B cell (primary cell): ENCODE measurements at regions not wholly inside any gene's neighbourhood (a gene's known extent, or its start where the extent isn't known, plus 50 kb on each side); places are given as distances from the start of the nearest gene placed in this dataset.

ENCODE experiments used
- ATAC-seq: fragments of 200-7000 bp; cut with Tn5 transposase; one replicate; pipeline ENCODE4 v1.10.0; 2021; ENCODE audit warnings: low read depth, mild to moderate bottlenecking, moderate number of reproducible peaks, moderate library complexity
- CTCF ChIA-PET: fragments of 350-600 bp; sonication (Branson Sonifier 250); formaldehyde crosslinking; loops from one replicate; lab custom pipeline; 2021; ENCODE audit warnings: antibody characterized with exemption, inconsistent platforms; lab: Charles Lee
- POLR2A ChIA-PET: fragments of 350-600 bp; sonication (Branson Sonifier 250); formaldehyde crosslinking; loops from one replicate; lab custom pipeline; 2021; ENCODE audit warnings: antibody characterized with exemption; lab: Charles Lee
- DNase-seq: peaks from one replicate; pipeline ENCODE4 v3.0.0; 2013
- H2AFZ ChIP-seq: 2 replicates; pipeline ENCODE4 v1.6.1; 2012; ENCODE audit warnings: mild to moderate bottlenecking, low read depth, low read length; ENCODE audit not compliant: insufficient read depth, poor library complexity, severe bottlenecking
- H3K27ac ChIP-seq, 2 donors: 1 replicate in 1 of 2; 2 replicates in 1 of 2; pipeline ENCODE4 v1.5.1; 2012 to 2013; ENCODE audit warnings: low read length in 2 of 2, mild to moderate bottlenecking in 2 of 2, moderate library complexity in 1 of 2
- H3K27me3 ChIP-seq, 4 experiments: fragments of 200-600 bp in 1 of 4; sonication (generic) in 1 of 4; replicated peaks in 1 of 4; 1 replicate in 2 of 4; 2 replicates in 2 of 4; pipeline versions ENCODE4 v1.6.1 to v1.7.0; 2013 to 2016; ENCODE audit warnings: low read length in 3 of 4, mild to moderate bottlenecking in 2 of 4, mixed read lengths in 1 of 4, moderate library complexity in 1 of 4; ENCODE audit not compliant: insufficient read depth in 4 of 4, control insufficient read depth in 3 of 4; ENCODE audit errors: control extremely low read depth in 1 of 4
- H3K36me3 ChIP-seq, 2 experiments: replicated peaks in 1 of 2; 1 replicate in 1 of 2; 2 replicates in 1 of 2; pipeline versions ENCODE4 v1.6.1 to v1.7.1; 2013; ENCODE audit warnings: low read length in 1 of 2; ENCODE audit not compliant: insufficient read depth in 2 of 2, control insufficient read depth in 1 of 2; ENCODE audit errors: control extremely low read depth in 1 of 2, extremely low read depth in 1 of 2
- H3K4me1 ChIP-seq, 2 donors: fragments of 200-600 bp in 1 of 2; sonication (generic) in 1 of 2; 1 replicate in 1 of 2; 2 replicates in 1 of 2; pipeline versions ENCODE4 v1.5.1 to v1.6.1; 2013 to 2017; ENCODE audit warnings: low read length in 2 of 2; ENCODE audit not compliant: control insufficient read depth in 2 of 2, insufficient read depth in 2 of 2
- H3K4me2 ChIP-seq: replicated peaks from 2 replicates; pipeline ENCODE3; 2012; ENCODE audit warnings: mild to moderate bottlenecking, low read depth, low read length; ENCODE audit not compliant: poor library complexity, severe bottlenecking
- H3K4me3 ChIP-seq, 5 experiments: fragments of 200-600 bp in 1 of 5; sonication (generic) in 1 of 5; 1 replicate in 3 of 5; 2 replicates in 2 of 5; pipeline versions ENCODE4 v1.5.1 to v1.7.0; 2011 to 2016; ENCODE audit warnings: low read length in 4 of 5, mild to moderate bottlenecking in 4 of 5, low read depth in 2 of 5, control low read depth in 1 of 5, moderate library complexity in 1 of 5; ENCODE audit not compliant: insufficient read depth in 1 of 5; ENCODE audit errors: control extremely low read depth in 1 of 5, extremely low read depth in 1 of 5
- H3K79me2 ChIP-seq: fragments of 200-600 bp; sonication (generic); one replicate; pipeline ENCODE4 v1.6.0; 2016; ENCODE audit warnings: low read length; ENCODE audit not compliant: control insufficient read depth, insufficient read depth
- H3K9ac ChIP-seq: fragments of 200-600 bp; sonication (generic); 2 replicates; pipeline ENCODE4 v1.6.1; 2017; ENCODE audit warnings: mild to moderate bottlenecking, low read length, moderate library complexity
- H3K9me3 ChIP-seq, 3 donors: one replicate each; pipeline versions ENCODE4 v1.6.1 to v1.7.1; 2013; ENCODE audit warnings: low read length in 2 of 3; ENCODE audit not compliant: control insufficient read depth in 2 of 3, insufficient read depth in 1 of 3; ENCODE audit errors: control extremely low read depth in 1 of 3
- H4K20me1 ChIP-seq: 2 replicates; pipeline ENCODE4 v1.6.0; 2012; ENCODE audit warnings: mild to moderate bottlenecking, low read length; ENCODE audit not compliant: insufficient read depth, control insufficient read depth, poor library complexity, severe bottlenecking
- H3K27ac Mint-ChIP-seq: one replicate; pipeline ENCODE4 v1.8.0; 2021; ENCODE audit warnings: mixed read lengths
- H3K27me3 Mint-ChIP-seq: one replicate; pipeline ENCODE4 v1.8.0; 2021; ENCODE audit warnings: mixed read lengths
- H3K4me1 Mint-ChIP-seq: one replicate; pipeline ENCODE4 v1.8.0; 2021; ENCODE audit warnings: mixed read lengths
- H3K4me3 Mint-ChIP-seq: one replicate; pipeline ENCODE4 v1.8.0; 2021; ENCODE audit warnings: mixed read lengths
- H3K9me3 Mint-ChIP-seq: one replicate; pipeline ENCODE4 v1.8.0; 2022; ENCODE audit warnings: mixed read lengths; ENCODE audit not compliant: insufficient read depth
- CTCF ChIP-seq: fragments of 200-600 bp; IDR thresholded peaks from one replicate; pipeline ENCODE4 v1.8.0; 2022; ENCODE audit warnings: antibody characterized with exemption, mild to moderate bottlenecking
- EZH2 ChIP-seq: IDR thresholded peaks from 2 replicates; pipeline ENCODE4 v1.6.1; 2012; ENCODE audit warnings: borderline replicate concordance, low read depth, mild to moderate bottlenecking, moderate library complexity, low read length; ENCODE audit not compliant: insufficient read depth, poor library complexity, severe bottlenecking
- WGBS: methylation state at CpG from one replicate; pipeline ENCODE4 v1.1.5; 2013; ENCODE audit warnings: missing lambda C conversion rate; ENCODE audit not compliant: insufficient coverage; 5-methylcytosine and 5-hydroxymethylcytosine counted together
- intact Hi-C: fragments of 100-400 bp; cut with micrococcal nuclease; formaldehyde crosslinking; loops from one replicate; pipeline ENCODE4 v1.10.0; 2022

DNA sequence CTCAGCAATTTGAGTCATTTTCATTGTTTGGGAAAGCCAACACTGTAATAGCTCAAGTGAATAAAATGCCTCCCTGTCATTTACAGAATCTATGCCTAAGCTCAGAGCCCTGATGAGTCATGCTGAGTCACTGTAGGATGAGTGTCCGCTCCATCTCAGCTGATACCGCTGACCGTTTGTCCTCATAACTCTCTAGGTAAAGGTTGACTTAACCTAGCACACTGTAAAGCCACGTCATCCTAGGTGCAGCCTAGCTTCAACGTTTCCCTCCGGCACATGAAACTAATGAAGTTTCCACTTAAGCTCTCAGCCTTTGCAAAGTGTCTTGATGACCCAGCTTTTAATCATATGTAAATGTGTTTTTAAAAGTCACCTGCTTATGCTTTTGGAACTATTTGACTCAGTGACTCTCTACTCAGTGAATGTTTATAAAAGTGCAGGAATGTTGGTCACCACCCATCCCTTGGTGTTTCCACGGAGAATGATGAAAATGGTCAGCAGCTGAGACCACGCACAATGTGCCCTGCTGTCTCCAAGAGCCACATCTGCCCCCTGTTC, 154.0 kb downstream of the PMAIP1 start:
- H3K36me3 ChIP-seq: no peaks in the 10 kb centered on the region
- no peak for DNase-seq
- Mint-ChIP-seq H3K4me1 (no peaks in the 10 kb centered on the region), H3K27me3 (peaks cover 12% of the 10 kb centered on the region), H3K4me3 (no peak overlapping the region), H3K27ac (no peak overlapping the region), H3K9me3 (peaks cover 4% of the 10 kb centered on the region)
- no peaks in the 10 kb centered on the region for H3K27me3 ChIP-seq
- H3K79me2 ChIP-seq: no peaks in the 10 kb centered on the region
- H2AFZ ChIP-seq: no peak overlapping the region
- intact Hi-C loops: no loop called here
- no peak for TF ChIP-seq EZH2
- no peak for ATAC-seq
- H3K4me3 ChIP-seq: no peak overlapping the region
- POLR2A ChIA-PET: no interaction called here
- H3K4me2 ChIP-seq: no peak overlapping the region
- CTCF ChIA-PET: no interaction called here
- H4K20me1 ChIP-seq: no peaks in the 10 kb centered on the region
- H3K9ac ChIP-seq: no peak overlapping the region
- H3K4me1 ChIP-seq: no peaks in the 10 kb centered on the region
- H3K9me3 ChIP-seq: peaks cover 0 to 3% (median 3%) of the 10 kb centered on the region in 3 donors
- 66% methylated on average over 6 of the region's 8 CpGs for WGBS
- no peak overlapping the region for H3K27ac ChIP-seq

- ChIA-PET CTCF (no interaction called here), POLR2A (no interaction called here)
- intact Hi-C loops: no loop called here
- Histone ChIP-seq H2AFZ (no peak overlapping the region), H4K20me1 (no peaks in the 10 kb centered on the region), H3K9me3 (peaks cover 0 to 3% (median 0%) of the 10 kb centered on the region in 3 donors), H3K27ac (no peak overlapping the region), H3K36me3 (no peaks in the 10 kb centered on the region), H3K79me2 (no peaks in the 10 kb centered on the region), H3K4me2 (no peak overlapping the region), H3K27me3 (no peaks in the 10 kb centered on the region), H3K4me3 (no peak overlapping the region), H3K4me1 (no peaks in the 10 kb centered on the region), H3K9ac (no peak overlapping the region)
- H3K9me3 Mint-ChIP-seq: peaks cover 4% of the 10 kb centered on the region
- H3K27ac Mint-ChIP-seq: no peak overlapping the region
- H3K4me1 Mint-ChIP-seq: no peaks in the 10 kb centered on the region
- WGBS: no CpG with 5 or more reads among the region's 1 CpG
- ATAC-seq: no peak
- no peak for DNase-seq
- H3K4me3 Mint-ChIP-seq: no peak overlapping the region
- H3K27me3 Mint-ChIP-seq: peaks cover 14% of the 10 kb centered on the region
- TF ChIP-seq EZH2 (no peak), CTCF (no peak)
Observed at GRCh38 chr18:60050821-60051220, 151.0 kb downstream of the PMAIP1 start.
